Right lobe of liver (tissue), 6 donors: ENCODE measurements at regions not wholly inside any gene's neighbourhood (a gene's known extent, or its start where the extent isn't known, plus 50 kb on each side); places are given as distances from the start of the nearest gene placed in this dataset.
"Not testable (repeated sequence)": the region's sequence is repeated elsewhere in the genome, so short reads cannot be mapped to it uniquely, and the experiment has no call there.

Experiments
- ATAC-seq, 4 donors: fragments of 200-7000 bp; cut with Tn5 transposase; one replicate each; pipeline ENCODE4 v1.9.1; 2020; ENCODE audit warnings: mild to moderate bottlenecking in 4 of 4, moderate library complexity in 4 of 4
- DNase-seq, 3 donors: peaks; one replicate each; pipeline ENCODE4 v3.0.0-alpha.2; 2020
- H3K27ac ChIP-seq, 3 donors: fragments of 200-600 bp; one replicate each; pipeline ENCODE4 v1.8.0; 2022
- H3K27me3 ChIP-seq, 2 donors: fragments of 200-600 bp; one replicate each; pipeline ENCODE4 v1.8.0; 2022
- H3K36me3 ChIP-seq, 4 donors: fragments of 200-600 bp; sonication (generic) in 1 of 4; one replicate each; pipeline versions ENCODE4 v1.5.1 to v1.8.0; 2017 to 2022; ENCODE audit warnings: control low read depth in 1 of 4
- H3K4me1 ChIP-seq, 4 donors: fragments of 200-600 bp; sonication (generic) in 1 of 4; one replicate each; pipeline versions ENCODE4 v1.5.1 to v1.8.0; 2017 to 2022; ENCODE audit warnings: control low read depth in 1 of 4
- H3K4me3 ChIP-seq, 3 donors: fragments of 200-600 bp; one replicate each; pipeline ENCODE4 v1.8.0; 2022
- H3K9me3 ChIP-seq, 4 donors: fragments of 200-600 bp; sonication (generic) in 1 of 4; one replicate each; pipeline versions ENCODE4 v1.5.1 to v1.8.0; 2017 to 2022; ENCODE audit warnings: control low read depth in 1 of 4
- CTCF ChIP-seq, 4 donors: fragments of 200-600 bp in 3 of 4; fragments of 450-650 bp in 1 of 4; IDR thresholded peaks; one replicate each; pipeline versions ENCODE4 v1.5.1 to v1.8.0; 2016 to 2022; ENCODE audit warnings: antibody characterized with exemption in 4 of 4, mild to moderate bottlenecking in 2 of 4
- POLR2A ChIP-seq: fragments of 450-650 bp; IDR thresholded peaks from one replicate; pipeline ENCODE4 v1.6.1; 2017; ENCODE audit warnings: antibody characterized with exemption, mild to moderate bottlenecking
- WGBS: methylation state at CpG from one replicate; pipeline ENCODE4 v1.1.6; 2018; ENCODE audit warnings: low coverage, low lambda C conversion rate; ENCODE audit not compliant: insufficient coverage; ENCODE audit errors: missing lambda C conversion rate; 5-methylcytosine and 5-hydroxymethylcytosine counted together
- intact Hi-C, 2 donors: fragments of 100-400 bp; cut with DNase I; formaldehyde crosslinking; loops; one replicate each; pipeline versions ENCODE4 v1.11.2 to v1.14.1; 2022
- donor health status: DM: no; HTN: yes; CAD: no.
- donor health status: DM: no; HTN: no; CAD: no.
- donor health status: DM: no; HTN: no; CAD: no.
- donor health status: DM: no; HTN: yes; CAD: no.
- donor health status: DM: no; HTN: yes; CAD: no.

- no peaks in the 10 kb centered on the region for H3K4me1 ChIP-seq
- intact Hi-C loops, result no loop called here
- H3K36me3 ChIP-seq, result no peaks in the 10 kb centered on the region
- no peaks in the 10 kb centered on the region for H3K27me3 ChIP-seq
- TF ChIP-seq POLR2A (no peak), CTCF (IDR thresholded peaks at IDR 0.05) (no peak)
- ATAC-seq (no peak), DNase-seq (no peak)
- H3K4me3 ChIP-seq, result no peak overlapping the region
- no peaks in the 10 kb centered on the region for H3K9me3 ChIP-seq
- no peak overlapping the region for H3K27ac ChIP-seq
Observed at GRCh38 chr6:120935908-120936307, 398.4 kb downstream of the TBC1D32 start.

- intact Hi-C loops, result no loop called here
- ATAC-seq, result no peak
- Histone ChIP-seq H3K27me3 (no peaks in the 10 kb centered on the region), H3K27ac (no peak overlapping the region), H3K9me3 (no peaks in the 10 kb centered on the region), H3K4me3 (no peak overlapping the region), H3K4me1 (no peaks in the 10 kb centered on the region), H3K36me3 (no peaks in the 10 kb centered on the region)
- WGBS, result 57% methylated on average over 2 of the region's 2 CpGs
- TF ChIP-seq CTCF (IDR thresholded peaks at IDR 0.05) (no peak), POLR2A (no peak)
- DNase-seq, result no peak
Observed at GRCh38 chr6:120935016-120935415, 399.3 kb downstream of the TBC1D32 start.

GRCh38 chr6:120931520-120932180 lies 402.6 kb downstream of the TBC1D32 start:
- ATAC-seq, H3K27ac ChIP-seq, H3K4me1 ChIP-seq, intact Hi-C loops, H3K27me3 ChIP-seq, H3K9me3 ChIP-seq, DNase-seq, H3K4me3 ChIP-seq, H3K36me3 ChIP-seq: not testable (repeated sequence)
- 43% methylated on average over 8 of the region's 8 CpGs for WGBS

- WGBS, result 73% methylated on average over 4 of the region's 4 CpGs
- not testable (repeated sequence) for H3K9me3 ChIP-seq, ATAC-seq
Observed at GRCh38 chr6:120930500-120930899, 403.8 kb downstream of the TBC1D32 start.

GRCh38 chr6:120924214-120924613 lies 410.1 kb downstream of the TBC1D32 start:
- Histone ChIP-seq H3K36me3 (no peaks in the 10 kb centered on the region), H3K4me3 (no peak overlapping the region), H3K27ac (no peak overlapping the region), H3K4me1 (no peaks in the 10 kb centered on the region), H3K9me3 (no peaks in the 10 kb centered on the region), H3K27me3 (no peaks in the 10 kb centered on the region)
- DNase-seq, result no peak
- 75% methylated on average over 2 of the region's 2 CpGs for WGBS
- no peak for ATAC-seq
- intact Hi-C loops, result no loop called here
- TF ChIP-seq CTCF (IDR thresholded peaks at IDR 0.05) (no peak), POLR2A (no peak)

More at GRCh38 chr6:120930500-120930899, 403.8 kb downstream of the TBC1D32 start:
- H3K4me1 ChIP-seq, H3K4me3 ChIP-seq, H3K27me3 ChIP-seq, H3K36me3 ChIP-seq, H3K27ac ChIP-seq, intact Hi-C loops, DNase-seq: not testable (repeated sequence)

GRCh38 chr6:120918137-120918536 lies 416.1 kb downstream of the TBC1D32 start:
- WGBS, result 58% methylated on average over 1 of the region's 1 CpG
- no peak for TF ChIP-seq POLR2A
- TF ChIP-seq CTCF (IDR thresholded peaks at IDR 0.05), result no peak
- H3K9me3 ChIP-seq, result no peaks in the 10 kb centered on the region
- intact Hi-C loops, result no loop called here
- H3K36me3 ChIP-seq, result no peaks in the 10 kb centered on the region
- ATAC-seq (no peak), DNase-seq (no peak)
- H3K27me3 ChIP-seq, result no peaks in the 10 kb centered on the region
- no peaks in the 10 kb centered on the region for H3K4me1 ChIP-seq
- H3K4me3 ChIP-seq, result no peak overlapping the region
- no peak overlapping the region for H3K27ac ChIP-seq
